ENCODE measurements at regions not wholly inside any gene's neighbourhood (a gene's known extent, or its start where the extent isn't known, plus 50 kb on each side); places are given as distances from the start of the nearest gene placed in this dataset.

DNA sequence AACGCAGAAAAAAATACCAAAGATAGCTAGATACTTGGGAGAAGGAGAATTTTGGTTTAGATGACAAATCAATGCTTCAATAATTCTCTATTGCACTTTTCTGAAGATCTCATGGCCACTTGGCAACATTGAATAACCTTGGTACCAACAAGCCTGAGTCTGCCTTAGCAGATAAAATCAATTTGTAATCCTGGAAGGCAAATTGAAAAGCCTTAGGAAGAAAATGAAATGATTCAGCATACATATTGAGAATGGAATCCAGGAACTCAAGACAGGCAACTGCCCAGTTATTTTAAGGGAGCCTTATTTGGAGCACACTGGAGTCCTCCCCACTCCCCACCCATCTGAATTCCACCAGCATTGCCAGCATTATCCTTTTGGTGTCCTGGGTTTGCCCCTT lies 109.3 kb upstream of the SOX9 start:
- TF ChIP-seq, protein P1, sequence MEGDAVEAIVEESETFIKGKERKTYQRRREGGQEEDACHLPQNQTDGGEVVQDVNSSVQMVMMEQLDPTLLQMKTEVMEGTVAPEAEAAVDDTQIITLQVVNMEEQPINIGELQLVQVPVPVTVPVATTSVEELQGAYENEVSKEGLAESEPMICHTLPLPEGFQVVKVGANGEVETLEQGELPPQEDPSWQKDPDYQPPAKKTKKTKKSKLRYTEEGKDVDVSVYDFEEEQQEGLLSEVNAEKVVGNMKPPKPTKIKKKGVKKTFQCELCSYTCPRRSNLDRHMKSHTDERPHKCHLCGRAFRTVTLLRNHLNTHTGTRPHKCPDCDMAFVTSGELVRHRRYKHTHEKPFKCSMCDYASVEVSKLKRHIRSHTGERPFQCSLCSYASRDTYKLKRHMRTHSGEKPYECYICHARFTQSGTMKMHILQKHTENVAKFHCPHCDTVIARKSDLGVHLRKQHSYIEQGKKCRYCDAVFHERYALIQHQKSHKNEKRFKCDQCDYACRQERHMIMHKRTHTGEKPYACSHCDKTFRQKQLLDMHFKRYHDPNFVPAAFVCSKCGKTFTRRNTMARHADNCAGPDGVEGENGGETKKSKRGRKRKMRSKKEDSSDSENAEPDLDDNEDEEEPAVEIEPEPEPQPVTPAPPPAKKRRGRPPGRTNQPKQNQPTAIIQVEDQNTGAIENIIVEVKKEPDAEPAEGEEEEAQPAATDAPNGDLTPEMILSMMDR (IDR thresholded peaks at IDR 0.05) = no peak
- TF ChIP-seq POLR2A (IDR thresholded peaks at IDR 0.05) = no peak

All from uterus (tissue), 2 donors.